GM23338 (cell line): ENCODE measurements at regions not wholly inside any gene's neighbourhood (a gene's known extent, or its start where the extent isn't known, plus 50 kb on each side); places are given as distances from the start of the nearest gene placed in this dataset.

Source experiments
- ATAC-seq: fragments of 200-7000 bp; cut with Tn5 transposase; 3 replicates; pipeline ENCODE4 v1.9.1; 2020
- DNase-seq: peaks from one replicate; pipeline ENCODE4 v3.0.0-alpha.2; 2015; ENCODE audit warnings: low spot score
- H2AFZ ChIP-seq: fragments of 200-600 bp; sonication (generic); 2 replicates; pipeline ENCODE4 v1.8.0; 2016; ENCODE audit warnings: antibody characterized with exemption, mild to moderate bottlenecking, moderate library complexity
- H3F3A ChIP-seq: fragments of 200-600 bp; sonication (generic); replicated peaks from 2 replicates; pipeline ENCODE4 v1.8.0; 2017; ENCODE audit warnings: antibody characterized with exemption, mixed run types, low read depth
- H3K27ac ChIP-seq: fragments of 200-600 bp; sonication (generic); 2 replicates; pipeline ENCODE4 v1.6.1; 2016; ENCODE audit warnings: low read depth
- H3K27me3 ChIP-seq: fragments of 200-600 bp; sonication (generic); 2 replicates; pipeline ENCODE4 v1.8.0; 2016; ENCODE audit warnings: mild to moderate bottlenecking, mixed run types, moderate library complexity; ENCODE audit not compliant: insufficient read depth
- H3K36me3 ChIP-seq: fragments of 200-600 bp; sonication (generic); 2 replicates; pipeline ENCODE4 v1.8.0; 2016; ENCODE audit warnings: mild to moderate bottlenecking; ENCODE audit not compliant: insufficient read depth
- H3K4me1 ChIP-seq: fragments of 200-600 bp; sonication (generic); 2 replicates; pipeline ENCODE4 v1.8.0; 2016; ENCODE audit warnings: mild to moderate bottlenecking, moderate library complexity; ENCODE audit not compliant: insufficient read depth
- H3K4me2 ChIP-seq: fragments of 200-600 bp; sonication (generic); 2 replicates; pipeline ENCODE4 v1.7.1; 2017; ENCODE audit warnings: mixed run types
- H3K4me3 ChIP-seq: fragments of 200-600 bp; sonication (generic); 2 replicates; pipeline ENCODE4 v1.6.1; 2016; ENCODE audit warnings: mixed run types
- H3K79me2 ChIP-seq: fragments of 200-600 bp; sonication (generic); replicated peaks from 2 replicates; pipeline ENCODE4 v1.8.0; 2017; ENCODE audit warnings: mild to moderate bottlenecking; ENCODE audit not compliant: insufficient read depth
- H3K9me2 ChIP-seq: fragments of 200-600 bp; sonication (generic); 2 replicates; pipeline ENCODE4 v1.8.0; 2017; ENCODE audit not compliant: insufficient read depth
- H4K20me1 ChIP-seq: fragments of 200-600 bp; sonication (generic); replicated peaks from 2 replicates; pipeline ENCODE4 v1.8.0; 2017; ENCODE audit warnings: mild to moderate bottlenecking; ENCODE audit not compliant: insufficient read depth
- H3K27ac Mint-ChIP-seq: 2 replicates; pipeline ENCODE4 v1.8.0; 2020; ENCODE audit warnings: inconsistent platforms, mild to moderate bottlenecking, moderate library complexity, mixed read lengths
- H3K27me3 Mint-ChIP-seq: 3 replicates; pipeline ENCODE4 v1.8.0; 2022; ENCODE audit warnings: low read depth, mild to moderate bottlenecking, moderate library complexity, mixed read lengths, inconsistent platforms; ENCODE audit not compliant: insufficient read depth, poor library complexity
- H3K36me3 Mint-ChIP-seq: 3 replicates; pipeline ENCODE4 v1.8.0; 2021; ENCODE audit warnings: low read depth, mild to moderate bottlenecking, inconsistent platforms, moderate library complexity, mixed read lengths
- H3K4me1 Mint-ChIP-seq: 3 replicates; pipeline ENCODE4 v1.8.0; 2020; ENCODE audit warnings: mild to moderate bottlenecking, inconsistent platforms, mixed read lengths
- H3K4me3 Mint-ChIP-seq: 3 replicates; pipeline ENCODE4 v1.8.0; 2021; ENCODE audit warnings: moderate library complexity, mild to moderate bottlenecking, inconsistent platforms, mixed read lengths
- H3K9me3 Mint-ChIP-seq: 3 replicates; pipeline ENCODE4 v1.8.0; 2020; ENCODE audit warnings: moderate library complexity, mild to moderate bottlenecking, inconsistent platforms, mixed read lengths
- CREB1 ChIP-seq: fragments of 250-450 bp; sonication (Bioruptor Pico); IDR thresholded peaks from 2 replicates; pipeline ENCODE4 v1.5.0; 2020; ENCODE audit warnings: low read depth, mild to moderate bottlenecking, moderate library complexity
- EZH2 ChIP-seq: fragments of 200-600 bp; sonication (generic); IDR thresholded peaks from one replicate; pipeline ENCODE4 v1.8.0; 2017; ENCODE audit warnings: antibody characterized with exemption, mild to moderate bottlenecking, low read depth; ENCODE audit not compliant: unreplicated experiment
- JUNB ChIP-seq: IDR thresholded peaks from one replicate; pipeline ENCODE4 v1.6.1; 2016; ENCODE audit warnings: antibody characterized with exemption; ENCODE audit not compliant: unreplicated experiment
- NANOG ChIP-seq: IDR thresholded peaks from 2 replicates; pipeline ENCODE4 v1.6.1; 2016; ENCODE audit warnings: antibody characterized with exemption, borderline replicate concordance
- STAT1 ChIP-seq: IDR thresholded peaks from one replicate; pipeline ENCODE4 v1.6.1; 2016; ENCODE audit warnings: antibody characterized with exemption; ENCODE audit not compliant: unreplicated experiment
- ZNF114 ChIP-seq: fragments of 250-450 bp; sonication (Bioruptor Pico); IDR thresholded peaks from 2 replicates; pipeline ENCODE4 v1.5.0; 2020; ENCODE audit warnings: mild to moderate bottlenecking, moderate library complexity
- ZNF331 ChIP-seq: fragments of 250-450 bp; sonication (Bioruptor Pico); IDR thresholded peaks from 2 replicates; pipeline ENCODE4 v1.5.0; 2020; ENCODE audit warnings: low read depth, mild to moderate bottlenecking, moderate library complexity
- ZNF462 ChIP-seq: fragments of 250-450 bp; sonication (Bioruptor Pico); IDR thresholded peaks from 2 replicates; pipeline ENCODE4 v1.5.0; 2020; ENCODE audit warnings: mild to moderate bottlenecking, moderate library complexity
- TF ChIP-seq, protein P1 (sequence below): IDR thresholded peaks from 2 replicates; pipeline ENCODE4 v1.6.1; 2016; ENCODE audit warnings: antibody characterized with exemption
- TF ChIP-seq, protein P2 (sequence below), 2 experiments: fragments of 200-600 bp in 1 of 2; sonication (generic) in 1 of 2; conservative IDR thresholded peaks; 2 replicates each; pipeline versions ENCODE4 v1.5.1 to v1.6.1; 2016 to 2017; ENCODE audit warnings: antibody characterized with exemption in 2 of 2, low read depth in 2 of 2, mild to moderate bottlenecking in 2 of 2, moderate library complexity in 1 of 2

- TF ChIP-seq CREB1 (no peak), ZNF114 (CRISPR knock-in tag) (no peak), NANOG (no peak)
Measured at GRCh38 chr3:26960382-26960781, 337.8 kb downstream of the LRRC3B start (continued).

DNA sequence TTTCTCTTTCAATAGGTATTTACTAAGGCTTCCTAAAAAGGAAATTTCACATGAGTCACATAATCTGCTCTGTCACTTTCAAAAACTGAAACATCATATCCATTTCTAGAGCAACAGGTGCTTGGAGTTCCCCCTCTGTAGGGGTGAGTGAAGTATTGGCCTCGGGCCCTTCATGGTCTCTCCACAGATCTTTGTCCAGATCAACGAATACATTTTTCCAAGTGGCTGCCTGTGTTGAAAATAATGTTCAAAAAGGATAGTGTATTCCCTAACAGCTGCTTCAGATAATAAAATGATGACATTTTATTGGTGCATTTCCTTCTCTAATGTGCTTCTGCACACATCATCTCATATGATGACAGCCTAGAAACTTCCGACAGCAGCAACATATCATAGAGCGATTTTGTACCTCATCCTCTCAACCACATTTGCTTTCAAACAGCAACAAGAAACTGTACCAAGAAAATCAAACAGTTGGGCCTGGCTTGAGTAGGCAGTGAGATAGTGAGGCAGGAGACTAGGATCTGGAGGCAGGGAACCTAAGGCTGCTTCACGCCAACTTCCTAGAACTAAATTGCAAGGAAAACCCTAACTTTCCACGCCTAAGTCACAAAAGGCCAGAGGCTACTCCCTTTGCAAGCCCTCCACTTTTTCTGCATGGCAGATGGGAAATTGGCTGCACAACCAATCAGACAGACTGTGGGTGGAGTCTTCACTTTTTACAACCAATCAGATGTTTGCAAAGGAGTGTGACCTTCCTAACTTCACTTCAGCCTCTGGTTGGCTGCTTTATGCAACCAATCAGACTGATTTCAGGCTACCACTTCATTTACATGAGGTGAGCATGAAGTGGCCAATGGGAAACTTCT, 340.2 kb downstream of the LRRC3B start:
- Histone ChIP-seq H3F3A (no peaks in the 10 kb centered on the region), H3K9me2 (peaks cover 6% of the 10 kb centered on the region; the same call in 1 of the 2 replicates), H2AFZ (no peak overlapping the region), H3K4me1 (no peaks in the 10 kb centered on the region), H4K20me1 (no peaks in the 10 kb centered on the region), H3K4me2 (no peak overlapping the region), H3K36me3 (no peaks in the 10 kb centered on the region), H3K27me3 (no peaks in the 10 kb centered on the region), H3K4me3 (no peak overlapping the region), H3K79me2 (no peaks in the 10 kb centered on the region), H3K27ac (no peak overlapping the region)
- Mint-ChIP-seq H3K27ac (no peak overlapping the region), H3K9me3 (peaks cover 2% of the 10 kb centered on the region; the same call in 1 of the 3 replicates), H3K4me3 (no peak overlapping the region), H3K4me1 (no peaks in the 10 kb centered on the region), H3K27me3 (no peaks in the 10 kb centered on the region), H3K36me3 (no peaks in the 10 kb centered on the region; the same call in 2 of the 3 replicates)
- ATAC-seq = no peak
- no peak for DNase-seq
- no peak for TF ChIP-seq ZNF331 (CRISPR knock-in tag)
- no peak for TF ChIP-seq EZH2
- TF ChIP-seq, protein P1, sequence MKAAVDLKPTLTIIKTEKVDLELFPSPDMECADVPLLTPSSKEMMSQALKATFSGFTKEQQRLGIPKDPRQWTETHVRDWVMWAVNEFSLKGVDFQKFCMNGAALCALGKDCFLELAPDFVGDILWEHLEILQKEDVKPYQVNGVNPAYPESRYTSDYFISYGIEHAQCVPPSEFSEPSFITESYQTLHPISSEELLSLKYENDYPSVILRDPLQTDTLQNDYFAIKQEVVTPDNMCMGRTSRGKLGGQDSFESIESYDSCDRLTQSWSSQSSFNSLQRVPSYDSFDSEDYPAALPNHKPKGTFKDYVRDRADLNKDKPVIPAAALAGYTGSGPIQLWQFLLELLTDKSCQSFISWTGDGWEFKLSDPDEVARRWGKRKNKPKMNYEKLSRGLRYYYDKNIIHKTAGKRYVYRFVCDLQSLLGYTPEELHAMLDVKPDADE = no peak
- TF ChIP-seq, protein P2, sequence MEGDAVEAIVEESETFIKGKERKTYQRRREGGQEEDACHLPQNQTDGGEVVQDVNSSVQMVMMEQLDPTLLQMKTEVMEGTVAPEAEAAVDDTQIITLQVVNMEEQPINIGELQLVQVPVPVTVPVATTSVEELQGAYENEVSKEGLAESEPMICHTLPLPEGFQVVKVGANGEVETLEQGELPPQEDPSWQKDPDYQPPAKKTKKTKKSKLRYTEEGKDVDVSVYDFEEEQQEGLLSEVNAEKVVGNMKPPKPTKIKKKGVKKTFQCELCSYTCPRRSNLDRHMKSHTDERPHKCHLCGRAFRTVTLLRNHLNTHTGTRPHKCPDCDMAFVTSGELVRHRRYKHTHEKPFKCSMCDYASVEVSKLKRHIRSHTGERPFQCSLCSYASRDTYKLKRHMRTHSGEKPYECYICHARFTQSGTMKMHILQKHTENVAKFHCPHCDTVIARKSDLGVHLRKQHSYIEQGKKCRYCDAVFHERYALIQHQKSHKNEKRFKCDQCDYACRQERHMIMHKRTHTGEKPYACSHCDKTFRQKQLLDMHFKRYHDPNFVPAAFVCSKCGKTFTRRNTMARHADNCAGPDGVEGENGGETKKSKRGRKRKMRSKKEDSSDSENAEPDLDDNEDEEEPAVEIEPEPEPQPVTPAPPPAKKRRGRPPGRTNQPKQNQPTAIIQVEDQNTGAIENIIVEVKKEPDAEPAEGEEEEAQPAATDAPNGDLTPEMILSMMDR (conservative IDR thresholded peaks at IDR 0.05; ENCODE audit: low read depth in 2 of 2) = no peak
- TF ChIP-seq JUNB = no peak
- no peak for TF ChIP-seq ZNF462 (CRISPR knock-in tag)
- TF ChIP-seq STAT1 = no peak
